ENCODE measurements at regions not wholly inside any gene's neighbourhood (a gene's known extent, or its start where the extent isn't known, plus 50 kb on each side); places are given as distances from the start of the nearest gene placed in this dataset.

DNA sequence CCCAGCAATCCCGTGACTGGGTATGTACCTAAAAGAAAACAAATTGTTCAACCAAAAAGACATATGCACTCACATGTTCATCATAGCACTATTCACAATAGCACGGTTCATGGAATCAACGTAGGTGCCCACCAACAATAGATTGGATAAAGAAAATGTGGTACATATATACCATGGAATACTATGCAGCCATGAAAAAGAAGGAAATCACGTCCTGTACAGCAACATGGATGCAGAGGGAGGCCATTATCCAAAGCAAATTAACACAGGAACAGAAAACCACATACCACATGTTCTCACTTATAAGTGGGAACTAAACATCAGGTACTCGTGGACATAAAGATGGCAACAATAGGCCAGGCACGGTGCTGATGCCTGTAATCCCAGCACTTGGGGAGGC is 207.9 kb upstream of the TNP1 start:
- DNase-seq (ENCODE audit: low read depth): no peak
- no peak for TF ChIP-seq CTCF (conservative IDR thresholded peaks at IDR 0.05; ENCODE audit: low read depth, low read length)

GRCh38 chr2:217066510-217067270 is 206.8 kb upstream of the TNP1 start:
- DNase-seq (ENCODE audit: low read depth): no peak
- TF ChIP-seq CTCF (conservative IDR thresholded peaks at IDR 0.05; ENCODE audit: low read depth, low read length): no peak

More for the DNA sequence above, 207.9 kb upstream of the TNP1 start:
- no peak overlapping the region for H3K4me3 ChIP-seq (ENCODE audit: low read depth, low read length)

GRCh38 chr2:217065695-217066405 is 206.0 kb upstream of the TNP1 start:
- DNase-seq (ENCODE audit: low read depth): no peak
- no peak for TF ChIP-seq CTCF (conservative IDR thresholded peaks at IDR 0.05; ENCODE audit: low read depth, low read length)
- peak overlapping the region; percentile 39 for H3K4me3 ChIP-seq (ENCODE audit: low read depth, low read length)

More at GRCh38 chr2:217066510-217067270, 206.8 kb upstream of the TNP1 start:
- peak overlapping the region; percentile 39 for H3K4me3 ChIP-seq (ENCODE audit: low read depth, low read length)

DNA sequence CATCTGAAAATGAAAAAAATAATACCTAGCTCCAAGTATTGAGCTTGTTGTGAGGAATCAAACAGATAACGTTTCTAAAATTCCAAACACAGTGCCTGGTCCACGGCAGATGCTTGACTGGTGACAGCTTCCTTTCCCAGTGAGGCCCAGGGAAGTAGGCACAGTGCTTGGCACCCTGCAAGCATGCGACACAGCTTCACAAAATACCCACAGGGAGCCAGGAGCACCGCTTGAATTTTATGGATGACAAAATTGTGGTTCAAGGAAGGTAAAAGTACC is 205.1 kb upstream of the TNP1 start:
- no peak for TF ChIP-seq CTCF (conservative IDR thresholded peaks at IDR 0.05; ENCODE audit: low read depth, low read length)
- DNase-seq (ENCODE audit: low read depth): no peak
- peak overlapping the region; percentile 45 for H3K4me3 ChIP-seq (ENCODE audit: low read depth, low read length)

- peak; percentile 90 for DNase-seq (ENCODE audit: low read depth)
- H3K4me3 ChIP-seq (ENCODE audit: low read depth, low read length): peak overlapping the region; percentile 45
- no peak for TF ChIP-seq CTCF (conservative IDR thresholded peaks at IDR 0.05; ENCODE audit: low read depth, low read length)
Measured at GRCh38 chr2:217064234-217065011, 204.6 kb upstream of the TNP1 start.

- H3K4me3 ChIP-seq (ENCODE audit: low read depth, low read length): no peak overlapping the region
- no peak for TF ChIP-seq CTCF (conservative IDR thresholded peaks at IDR 0.05; ENCODE audit: low read depth, low read length)
- no peak for DNase-seq (ENCODE audit: low read depth)
Measured at GRCh38 chr2:217063238-217063755, 203.4 kb upstream of the TNP1 start.

Measured in epithelial cell of proximal tubule (primary cell).